ENCODE measurements at regions not wholly inside any gene's neighbourhood (a gene's known extent, or its start where the extent isn't known, plus 50 kb on each side); places are given as distances from the start of the nearest gene placed in this dataset.

DNA sequence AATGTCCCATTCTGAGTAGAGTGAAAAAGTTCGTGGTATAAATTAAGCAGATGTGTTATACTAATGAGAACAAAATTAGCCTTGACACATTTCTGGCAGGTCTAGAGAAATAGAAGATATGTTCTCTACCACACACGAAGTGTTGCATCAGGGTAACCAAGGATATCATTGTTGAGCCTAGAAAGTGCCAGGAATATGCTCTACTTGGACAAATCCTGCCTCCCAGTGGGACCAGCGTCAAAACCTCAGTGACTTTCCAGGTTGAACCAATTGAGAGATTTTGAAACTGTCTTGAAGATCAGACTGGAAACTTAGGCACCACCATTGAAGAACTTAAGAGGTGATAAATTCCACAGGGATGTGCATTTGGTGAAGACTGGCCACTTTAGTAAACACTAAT is 115.9 kb downstream of the HPGD start:
- H3K4me3 Mint-ChIP-seq (ENCODE audit: low read depth), result no peak overlapping the region
- DNase-seq (ENCODE audit: low spot score, unreplicated experiment), result no peak
- H3K4me1 Mint-ChIP-seq (ENCODE audit: low read depth), result peaks cover 17% of the 10 kb centered on the region
- no peak overlapping the region for H3K27ac Mint-ChIP-seq
- H3K9me3 Mint-ChIP-seq (ENCODE audit: low read depth), result peaks cover 6% of the 10 kb centered on the region
- peaks cover 22% of the 10 kb centered on the region for H3K27me3 Mint-ChIP-seq
- H3K36me3 Mint-ChIP-seq (ENCODE audit: insufficient read depth), result no peaks in the 10 kb centered on the region
- TF ChIP-seq, protein P1, sequence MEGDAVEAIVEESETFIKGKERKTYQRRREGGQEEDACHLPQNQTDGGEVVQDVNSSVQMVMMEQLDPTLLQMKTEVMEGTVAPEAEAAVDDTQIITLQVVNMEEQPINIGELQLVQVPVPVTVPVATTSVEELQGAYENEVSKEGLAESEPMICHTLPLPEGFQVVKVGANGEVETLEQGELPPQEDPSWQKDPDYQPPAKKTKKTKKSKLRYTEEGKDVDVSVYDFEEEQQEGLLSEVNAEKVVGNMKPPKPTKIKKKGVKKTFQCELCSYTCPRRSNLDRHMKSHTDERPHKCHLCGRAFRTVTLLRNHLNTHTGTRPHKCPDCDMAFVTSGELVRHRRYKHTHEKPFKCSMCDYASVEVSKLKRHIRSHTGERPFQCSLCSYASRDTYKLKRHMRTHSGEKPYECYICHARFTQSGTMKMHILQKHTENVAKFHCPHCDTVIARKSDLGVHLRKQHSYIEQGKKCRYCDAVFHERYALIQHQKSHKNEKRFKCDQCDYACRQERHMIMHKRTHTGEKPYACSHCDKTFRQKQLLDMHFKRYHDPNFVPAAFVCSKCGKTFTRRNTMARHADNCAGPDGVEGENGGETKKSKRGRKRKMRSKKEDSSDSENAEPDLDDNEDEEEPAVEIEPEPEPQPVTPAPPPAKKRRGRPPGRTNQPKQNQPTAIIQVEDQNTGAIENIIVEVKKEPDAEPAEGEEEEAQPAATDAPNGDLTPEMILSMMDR (IDR thresholded peaks at IDR 0.05; ENCODE audit: unreplicated experiment), result no peak

DNA sequence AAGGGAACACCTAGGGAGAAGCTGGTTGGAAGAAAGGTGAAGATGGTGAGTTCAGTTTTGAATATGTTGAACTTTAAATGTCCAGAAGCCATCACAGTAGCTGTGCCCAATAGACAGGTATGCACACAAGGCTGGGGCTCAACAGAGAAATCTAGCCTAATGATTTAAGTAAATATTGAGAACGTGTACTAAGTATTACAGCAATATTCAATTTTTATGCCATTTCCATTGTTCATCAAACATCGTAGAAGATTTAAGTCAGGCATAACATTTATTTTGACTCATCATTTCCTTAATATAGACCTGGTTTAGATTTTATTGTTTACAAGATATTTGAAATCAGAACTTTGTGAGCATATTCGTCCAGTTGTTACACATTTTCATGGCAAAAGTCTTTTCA is 116.4 kb downstream of the HPGD start:
- H3K4me1 Mint-ChIP-seq (ENCODE audit: low read depth), result peaks cover 19% of the 10 kb centered on the region
- no peak overlapping the region for H3K27ac Mint-ChIP-seq
- no peak overlapping the region for H3K4me3 Mint-ChIP-seq (ENCODE audit: low read depth)
- DNase-seq (ENCODE audit: low spot score, unreplicated experiment), result no peak
- H3K36me3 Mint-ChIP-seq (ENCODE audit: insufficient read depth), result no peaks in the 10 kb centered on the region
- H3K9me3 Mint-ChIP-seq (ENCODE audit: low read depth), result peaks cover 6% of the 10 kb centered on the region
- H3K27me3 Mint-ChIP-seq, result peaks cover 25% of the 10 kb centered on the region
- TF ChIP-seq, protein P1 (IDR thresholded peaks at IDR 0.05; ENCODE audit: unreplicated experiment), result no peak

DNA sequence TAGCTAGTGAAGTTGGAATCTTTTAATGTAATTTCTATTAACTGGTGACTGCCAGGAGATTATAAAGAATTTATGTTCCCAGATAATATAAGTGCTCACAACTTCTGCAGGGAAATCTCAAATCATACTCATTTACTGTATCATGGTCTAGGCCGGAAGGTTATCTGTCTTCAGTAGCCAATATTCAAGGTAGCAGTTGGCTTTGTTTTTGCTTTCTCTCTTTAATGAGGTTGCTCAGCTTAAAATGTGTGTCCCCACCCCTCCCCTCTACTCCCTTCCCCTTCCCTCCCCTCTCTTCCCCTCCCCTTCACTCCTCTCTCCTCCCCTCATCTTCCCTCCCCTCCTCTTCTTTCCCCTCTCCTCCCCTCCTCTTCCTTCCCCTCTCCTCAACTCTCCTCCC is 117.6 kb downstream of the HPGD start:
- Mint-ChIP-seq H3K4me1 (ENCODE audit: low read depth) (peaks cover 24% of the 10 kb centered on the region), H3K27me3 (peaks cover 28% of the 10 kb centered on the region), H3K4me3 (ENCODE audit: low read depth) (no peak overlapping the region), H3K9me3 (ENCODE audit: low read depth) (peaks cover 6% of the 10 kb centered on the region), H3K36me3 (ENCODE audit: insufficient read depth) (no peaks in the 10 kb centered on the region), H3K27ac (no peak overlapping the region)
- TF ChIP-seq, protein P1 (IDR thresholded peaks at IDR 0.05; ENCODE audit: unreplicated experiment), result no peak
- no peak for DNase-seq (ENCODE audit: low spot score, unreplicated experiment)

DNA sequence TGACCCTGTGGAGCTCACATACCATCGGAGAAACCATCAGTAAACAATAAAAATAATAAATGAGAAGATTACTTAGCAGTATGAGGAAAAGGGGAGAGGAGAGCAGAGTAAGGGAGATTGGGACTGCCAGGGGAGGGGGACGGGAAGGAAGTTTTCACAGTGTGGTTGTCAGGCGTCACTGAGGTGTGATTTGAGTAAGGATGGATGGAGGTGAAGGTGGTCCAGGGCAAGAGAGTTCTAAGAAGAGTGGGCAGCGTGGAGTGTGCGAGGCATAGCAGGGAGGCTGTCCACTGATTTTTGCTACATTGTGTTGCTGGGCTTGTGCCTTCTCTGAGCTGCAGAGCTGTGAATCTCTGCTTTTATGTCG is 119.1 kb downstream of the HPGD start:
- H3K27ac Mint-ChIP-seq, result no peak overlapping the region
- peaks cover 30% of the 10 kb centered on the region for H3K27me3 Mint-ChIP-seq
- H3K9me3 Mint-ChIP-seq (ENCODE audit: low read depth), result no peaks in the 10 kb centered on the region
- H3K4me1 Mint-ChIP-seq (ENCODE audit: low read depth), result peaks cover 24% of the 10 kb centered on the region
- H3K36me3 Mint-ChIP-seq (ENCODE audit: insufficient read depth), result no peaks in the 10 kb centered on the region
- H3K4me3 Mint-ChIP-seq (ENCODE audit: low read depth), result no peak overlapping the region
- TF ChIP-seq, protein P1 (IDR thresholded peaks at IDR 0.05; ENCODE audit: unreplicated experiment), result no peak
- no peak for DNase-seq (ENCODE audit: low spot score, unreplicated experiment)

DNA sequence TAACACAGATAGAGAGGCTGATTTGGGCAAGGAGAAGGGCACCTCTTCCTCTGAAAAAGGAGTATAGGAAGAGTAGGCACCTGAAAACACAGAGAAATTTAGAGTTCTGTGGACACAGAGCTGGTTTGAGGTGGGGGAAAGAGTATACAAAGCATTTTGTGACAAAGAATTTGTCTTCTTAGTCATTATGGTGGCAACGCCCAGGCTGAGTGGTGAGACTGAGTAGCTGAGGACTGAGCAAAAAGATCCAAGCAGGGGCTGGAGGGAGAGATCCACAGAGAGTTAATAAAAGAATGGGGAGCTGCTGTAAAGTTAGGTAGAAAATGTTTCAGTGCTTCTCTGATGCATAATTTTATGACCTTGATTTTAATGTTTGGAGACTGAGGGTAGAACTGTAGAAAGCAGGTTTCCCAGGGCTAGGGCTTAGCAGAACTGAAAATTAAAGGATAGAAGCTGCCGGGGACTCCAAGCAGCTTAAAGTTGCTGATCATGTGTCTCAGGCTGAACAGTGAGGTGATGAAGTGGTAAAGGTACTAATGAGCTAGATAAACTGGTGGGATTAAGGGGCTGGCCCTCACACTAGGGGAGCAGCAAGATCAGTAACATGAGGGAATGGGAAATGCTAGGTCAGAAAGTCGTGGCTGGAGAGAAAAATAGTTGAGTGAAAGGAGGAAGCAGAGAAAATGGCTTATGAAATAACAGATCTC is 118.9 kb downstream of the CEP44 start:
- Mint-ChIP-seq H3K4me3 (ENCODE audit: low read depth) (no peak overlapping the region), H3K27ac (peak overlapping the region; percentile 37)
- no peak for DNase-seq (ENCODE audit: low spot score, unreplicated experiment)

More for the DNA sequence above, 118.9 kb downstream of the CEP44 start:
- Mint-ChIP-seq H3K9me3 (ENCODE audit: low read depth) (no peaks in the 10 kb centered on the region), H3K36me3 (ENCODE audit: insufficient read depth) (no peaks in the 10 kb centered on the region), H3K27me3 (peaks cover 32% of the 10 kb centered on the region), H3K4me1 (ENCODE audit: low read depth) (peaks cover 24% of the 10 kb centered on the region)
- TF ChIP-seq, protein P1 (IDR thresholded peaks at IDR 0.05; ENCODE audit: unreplicated experiment), result no peak
